PC-3 (cell line): ENCODE measurements at regions not wholly inside any gene's neighbourhood (a gene's known extent, or its start where the extent isn't known, plus 50 kb on each side); places are given as distances from the start of the nearest gene placed in this dataset.

Source experiments
- ATAC-seq: fragments of 200-7000 bp; cut with Tn5 transposase; 2 replicates; pipeline ENCODE4 v1.9.1; 2020; ENCODE audit warnings: mild to moderate bottlenecking, moderate library complexity
- BruUV-seq: library from RNA; stranded (reverse); fragments of 400-500 nt; replicated peaks from 2 replicates; lab custom pipeline; 2021; lab: Mats Ljungman, UMichigan
- CTCF ChIA-PET: fragments of 300-600 bp; sonication (Branson Sonifier 250); formaldehyde crosslinking; loops from one replicate; lab custom pipeline; 2022; ENCODE audit warnings: antibody characterized with exemption; lab: Charles Lee
- POLR2A ChIA-PET: fragments of 300-600 bp; sonication (Branson Sonifier 250); formaldehyde crosslinking; loops from one replicate; lab custom pipeline; 2022; ENCODE audit warnings: antibody characterized with exemption; ENCODE audit not compliant: unreplicated experiment; lab: Charles Lee
- DNase-seq: peaks from one replicate; pipeline ENCODE4 v3.0.0-alpha.2; 2015
- H2AFZ ChIP-seq: fragments of 300-600 bp; sonication (generic); 2 replicates; pipeline ENCODE4 v1.6.0; 2016; ENCODE audit warnings: antibody characterized with exemption, low read length
- H3F3A ChIP-seq: fragments of 300-600 bp; sonication (generic); one replicate; pipeline ENCODE4 v1.6.0; 2017; ENCODE audit warnings: antibody characterized with exemption, low read length, control low read depth, mild to moderate bottlenecking; ENCODE audit not compliant: unreplicated experiment
- H3K27ac ChIP-seq: fragments of 300-600 bp; sonication (generic); 2 replicates; pipeline ENCODE4 v1.5.1; 2016; ENCODE audit warnings: mild to moderate bottlenecking, low read length
- H3K27me3 ChIP-seq: fragments of 300-600 bp; sonication (generic); 2 replicates; pipeline ENCODE4 v1.6.1; 2016; ENCODE audit warnings: low read length, mixed read lengths
- H3K36me3 ChIP-seq: fragments of 300-600 bp; sonication (generic); 2 replicates; pipeline ENCODE4 v1.6.1; 2016; ENCODE audit warnings: low read depth, mixed run types, low read length, mixed read lengths
- H3K4me1 ChIP-seq: fragments of 300-600 bp; sonication (generic); 2 replicates; pipeline ENCODE4 v1.5.1; 2016; ENCODE audit warnings: low read length; ENCODE audit not compliant: insufficient read depth
- H3K4me2 ChIP-seq: fragments of 300-600 bp; sonication (generic); 2 replicates; pipeline ENCODE4 v1.6.0; 2016; ENCODE audit warnings: low read length
- H3K4me3 ChIP-seq: fragments of 300-600 bp; sonication (generic); 2 replicates; pipeline ENCODE4 v1.5.1; 2016; ENCODE audit warnings: mild to moderate bottlenecking, low read length, mixed read lengths
- H3K79me2 ChIP-seq: fragments of 300-600 bp; sonication (generic); 2 replicates; pipeline ENCODE4 v1.6.1; 2017; ENCODE audit warnings: low read length, mixed read lengths
- H3K9ac ChIP-seq: fragments of 300-600 bp; sonication (generic); 2 replicates; pipeline ENCODE4 v1.6.0; 2016; ENCODE audit warnings: mild to moderate bottlenecking, low read length
- H3K9me2 ChIP-seq: fragments of 300-600 bp; sonication (generic); replicated peaks from 2 replicates; pipeline ENCODE4 v1.6.1; 2016; ENCODE audit warnings: mixed run types, low read length, mixed read lengths
- H3K9me3 ChIP-seq: fragments of 300-600 bp; sonication (generic); 2 replicates; pipeline ENCODE4 v1.6.1; 2016; ENCODE audit warnings: low read length, mixed read lengths
- H4K20me1 ChIP-seq: fragments of 300-600 bp; sonication (generic); 2 replicates; pipeline ENCODE4 v1.6.1; 2016; ENCODE audit warnings: low read length, mixed read lengths
- EZH2 ChIP-seq: fragments of 300-600 bp; sonication (generic); IDR thresholded peaks from one replicate; pipeline ENCODE4 v1.6.1; 2017; ENCODE audit warnings: antibody characterized with exemption, mild to moderate bottlenecking, low read length; ENCODE audit not compliant: unreplicated experiment
- EZH2phosphoT487 ChIP-seq: fragments of 300-600 bp; sonication (generic); IDR thresholded peaks from 2 replicates; pipeline ENCODE4 v1.6.1; 2018; ENCODE audit warnings: mild to moderate bottlenecking, antibody characterized with exemption, low read length, borderline replicate concordance
- intact Hi-C: fragments of 100-400 bp; cut with micrococcal nuclease; formaldehyde crosslinking; loops from 2 replicates; pipeline ENCODE4 v1.9.0; 2023
- TF ChIP-seq, protein P1 (sequence below): fragments of 300-600 bp; sonication (generic); conservative IDR thresholded peaks from 2 replicates; pipeline ENCODE4 v1.5.1; 2017; ENCODE audit warnings: antibody characterized with exemption, low read depth, mild to moderate bottlenecking, low read length

DNA sequence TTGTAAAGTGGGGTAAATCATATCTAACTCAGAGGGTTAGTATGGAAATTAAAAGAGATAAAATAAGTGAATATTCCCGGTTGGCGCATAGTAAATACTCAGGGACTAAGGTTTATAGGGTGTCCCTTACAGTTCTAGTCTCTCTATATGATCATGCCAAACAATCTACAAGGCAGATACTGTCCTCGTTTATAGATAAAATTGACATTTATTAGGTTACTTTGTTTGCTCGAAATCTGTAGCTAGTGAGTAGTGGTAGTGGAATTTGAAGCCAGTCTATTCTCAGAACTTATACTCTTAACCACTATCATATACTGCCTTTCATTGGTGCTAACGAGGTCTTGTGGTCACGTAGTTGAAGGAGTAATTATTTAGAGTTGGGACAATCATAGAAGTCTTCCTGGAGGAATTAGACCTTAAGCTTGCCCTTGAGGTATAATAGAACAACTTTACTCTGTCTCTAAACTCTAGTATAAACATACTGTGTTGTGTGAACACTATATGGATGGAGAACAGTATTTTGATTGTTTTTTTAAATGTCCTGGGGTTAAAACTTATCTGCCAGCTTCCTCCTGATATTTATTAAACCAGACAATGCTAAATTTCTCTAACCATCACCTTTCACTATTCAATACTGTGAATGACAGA lies 324.0 kb downstream of the STIM2 start:
- Histone ChIP-seq H3K27me3 (no peaks in the 10 kb centered on the region), H3K4me2 (no peak overlapping the region), H2AFZ (no peak overlapping the region), H3K4me3 (no peak overlapping the region), H3K36me3 (no peaks in the 10 kb centered on the region), H3K27ac (no peak overlapping the region), H3K79me2 (no peaks in the 10 kb centered on the region), H3F3A (no peaks in the 10 kb centered on the region), H4K20me1 (no peaks in the 10 kb centered on the region), H3K4me1 (no peaks in the 10 kb centered on the region), H3K9ac (no peak overlapping the region), H3K9me3 (no peaks in the 10 kb centered on the region), H3K9me2 (no peaks in the 10 kb centered on the region)
- ChIA-PET CTCF (interaction anchor here (0.6 kb wide), 1 partner anchor 48 kb away, joined by 4 read pairs; no protein-coding TSS in a partner anchor), POLR2A (interaction anchor here (0.8 kb wide), 1 partner anchor 33 kb away, joined by 4 read pairs; no protein-coding TSS in a partner anchor)
- TF ChIP-seq EZH2 (no peak), EZH2phosphoT487 (no peak)
- TF ChIP-seq, protein P1, sequence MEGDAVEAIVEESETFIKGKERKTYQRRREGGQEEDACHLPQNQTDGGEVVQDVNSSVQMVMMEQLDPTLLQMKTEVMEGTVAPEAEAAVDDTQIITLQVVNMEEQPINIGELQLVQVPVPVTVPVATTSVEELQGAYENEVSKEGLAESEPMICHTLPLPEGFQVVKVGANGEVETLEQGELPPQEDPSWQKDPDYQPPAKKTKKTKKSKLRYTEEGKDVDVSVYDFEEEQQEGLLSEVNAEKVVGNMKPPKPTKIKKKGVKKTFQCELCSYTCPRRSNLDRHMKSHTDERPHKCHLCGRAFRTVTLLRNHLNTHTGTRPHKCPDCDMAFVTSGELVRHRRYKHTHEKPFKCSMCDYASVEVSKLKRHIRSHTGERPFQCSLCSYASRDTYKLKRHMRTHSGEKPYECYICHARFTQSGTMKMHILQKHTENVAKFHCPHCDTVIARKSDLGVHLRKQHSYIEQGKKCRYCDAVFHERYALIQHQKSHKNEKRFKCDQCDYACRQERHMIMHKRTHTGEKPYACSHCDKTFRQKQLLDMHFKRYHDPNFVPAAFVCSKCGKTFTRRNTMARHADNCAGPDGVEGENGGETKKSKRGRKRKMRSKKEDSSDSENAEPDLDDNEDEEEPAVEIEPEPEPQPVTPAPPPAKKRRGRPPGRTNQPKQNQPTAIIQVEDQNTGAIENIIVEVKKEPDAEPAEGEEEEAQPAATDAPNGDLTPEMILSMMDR, result no peak
- no TSS peak for BruUV-seq
- DNase-seq (peak; percentile 33), ATAC-seq (peak; percentile 55; the same call in 1 of the 2 replicates)
- intact Hi-C loops, result no loop called here

DNA sequence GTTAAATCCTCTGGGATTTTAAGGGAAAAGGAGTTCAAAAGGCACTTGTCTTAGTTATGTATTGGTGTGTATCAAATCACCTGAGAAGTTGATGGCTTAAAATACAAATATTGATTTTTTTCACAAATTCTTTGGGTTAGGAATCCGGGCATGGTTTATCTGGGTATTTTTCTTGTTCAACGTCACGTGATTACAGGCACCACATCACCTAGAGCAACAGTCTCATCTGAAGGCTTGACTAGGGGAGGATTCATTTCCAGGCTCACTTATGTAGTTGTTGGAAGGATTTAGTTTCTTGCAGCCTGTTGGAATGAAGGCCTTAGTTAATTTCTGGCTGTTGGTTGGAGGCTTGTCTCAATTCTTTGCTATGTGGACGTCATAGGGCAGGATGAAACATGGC lies 326.1 kb downstream of the STIM2 start:
- H3K4me2 ChIP-seq, result no peak overlapping the region
- H2AFZ ChIP-seq, result no peak overlapping the region
- H3K9ac ChIP-seq, result no peak overlapping the region
- H3K4me1 ChIP-seq, result no peaks in the 10 kb centered on the region
- CTCF ChIA-PET, result no interaction called here
- POLR2A ChIA-PET, result no interaction called here
- DNase-seq (no peak), ATAC-seq (no peak)
- no peaks in the 10 kb centered on the region for H3K9me2 ChIP-seq
- no peaks in the 10 kb centered on the region for H3K36me3 ChIP-seq
- H3F3A ChIP-seq, result no peaks in the 10 kb centered on the region
- no peaks in the 10 kb centered on the region for H4K20me1 ChIP-seq
- no peaks in the 10 kb centered on the region for H3K9me3 ChIP-seq
- no peak overlapping the region for H3K27ac ChIP-seq
- no peak overlapping the region for H3K4me3 ChIP-seq
- H3K79me2 ChIP-seq, result no peaks in the 10 kb centered on the region
- intact Hi-C loops, result no loop called here
- TF ChIP-seq EZH2phosphoT487, result no peak
- TF ChIP-seq, protein P1, result no peak
- no peak for TF ChIP-seq EZH2
- no peaks in the 10 kb centered on the region for H3K27me3 ChIP-seq
- no TSS peak for BruUV-seq

DNA sequence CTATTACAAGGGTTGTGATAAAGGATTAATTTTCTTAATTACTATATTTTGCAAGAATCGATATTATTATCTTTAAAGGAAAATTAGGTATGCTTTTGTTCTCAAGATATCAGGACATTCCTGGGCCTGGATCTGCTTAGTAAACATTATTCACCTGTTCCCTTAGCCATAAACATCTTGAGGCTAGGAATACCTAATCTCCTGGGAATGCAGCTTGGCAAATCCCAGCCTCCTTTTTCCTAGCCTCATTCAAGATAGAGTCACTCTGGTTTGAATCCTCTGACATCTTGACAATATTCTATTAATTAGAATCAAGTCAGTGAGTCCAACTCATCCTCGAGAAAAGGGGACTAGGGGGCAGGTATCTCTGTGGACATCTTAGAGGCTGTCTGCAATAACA lies 327.1 kb downstream of the STIM2 start:
- no peak overlapping the region for H2AFZ ChIP-seq
- BruUV-seq, result no TSS peak
- intact Hi-C loops, result no loop called here
- H3K27ac ChIP-seq, result no peak overlapping the region
- H3K4me3 ChIP-seq, result no peak overlapping the region
- no peak overlapping the region for H3K9ac ChIP-seq
- DNase-seq (peak; percentile 53), ATAC-seq (no peak)
- ChIA-PET POLR2A (no interaction called here), CTCF (no interaction called here)
- H4K20me1 ChIP-seq, result no peaks in the 10 kb centered on the region
- no peaks in the 10 kb centered on the region for H3K79me2 ChIP-seq
- no peaks in the 10 kb centered on the region for H3K9me3 ChIP-seq
- H3F3A ChIP-seq, result no peaks in the 10 kb centered on the region
- no peak for TF ChIP-seq EZH2phosphoT487
- no peak for TF ChIP-seq EZH2
- TF ChIP-seq, protein P1, result no peak
- no peak overlapping the region for H3K4me2 ChIP-seq
- no peaks in the 10 kb centered on the region for H3K36me3 ChIP-seq
- H3K9me2 ChIP-seq, result no peaks in the 10 kb centered on the region
- H3K27me3 ChIP-seq, result no peaks in the 10 kb centered on the region
- H3K4me1 ChIP-seq, result no peaks in the 10 kb centered on the region
